ENCODE measurements at regions not wholly inside any gene's neighbourhood (a gene's known extent, or its start where the extent isn't known, plus 50 kb on each side); places are given as distances from the start of the nearest gene placed in this dataset.
"Not testable (repeated sequence)": the region's sequence is repeated elsewhere in the genome, so short reads cannot be mapped to it uniquely, and the experiment has no call there.

DNA sequence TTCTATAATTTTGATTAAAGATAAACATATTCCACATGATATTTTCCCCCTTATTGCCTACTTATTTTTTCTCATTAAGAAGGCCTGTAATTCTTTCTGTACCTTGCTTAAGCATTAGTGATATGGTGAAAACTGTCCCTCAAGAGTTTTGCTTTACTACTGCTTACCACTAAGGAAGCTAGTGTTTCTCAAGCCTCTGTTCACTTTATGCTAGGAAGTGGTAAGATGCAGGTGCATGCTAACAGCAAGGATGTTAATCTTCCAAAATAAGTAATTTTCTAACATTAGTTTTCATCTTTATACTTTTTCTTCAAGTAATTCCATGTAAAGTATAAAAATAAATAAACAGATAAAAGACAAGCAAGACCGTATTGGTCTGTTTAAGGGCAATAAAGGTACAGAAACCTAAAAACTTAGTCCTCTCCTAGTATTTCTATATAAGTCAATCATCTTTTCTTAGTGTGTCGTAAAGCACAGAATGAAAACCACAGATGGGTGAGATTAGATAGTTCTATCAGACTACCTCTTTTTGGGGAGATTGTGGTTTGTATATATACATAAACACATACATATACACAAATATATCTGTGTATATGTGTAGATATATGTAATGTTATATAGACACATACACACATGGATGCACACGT, 731.0 kb upstream of the CNTN5 start:
- no peak for DNase-seq (ENCODE audit: low read depth)
- TF ChIP-seq, protein P1, sequence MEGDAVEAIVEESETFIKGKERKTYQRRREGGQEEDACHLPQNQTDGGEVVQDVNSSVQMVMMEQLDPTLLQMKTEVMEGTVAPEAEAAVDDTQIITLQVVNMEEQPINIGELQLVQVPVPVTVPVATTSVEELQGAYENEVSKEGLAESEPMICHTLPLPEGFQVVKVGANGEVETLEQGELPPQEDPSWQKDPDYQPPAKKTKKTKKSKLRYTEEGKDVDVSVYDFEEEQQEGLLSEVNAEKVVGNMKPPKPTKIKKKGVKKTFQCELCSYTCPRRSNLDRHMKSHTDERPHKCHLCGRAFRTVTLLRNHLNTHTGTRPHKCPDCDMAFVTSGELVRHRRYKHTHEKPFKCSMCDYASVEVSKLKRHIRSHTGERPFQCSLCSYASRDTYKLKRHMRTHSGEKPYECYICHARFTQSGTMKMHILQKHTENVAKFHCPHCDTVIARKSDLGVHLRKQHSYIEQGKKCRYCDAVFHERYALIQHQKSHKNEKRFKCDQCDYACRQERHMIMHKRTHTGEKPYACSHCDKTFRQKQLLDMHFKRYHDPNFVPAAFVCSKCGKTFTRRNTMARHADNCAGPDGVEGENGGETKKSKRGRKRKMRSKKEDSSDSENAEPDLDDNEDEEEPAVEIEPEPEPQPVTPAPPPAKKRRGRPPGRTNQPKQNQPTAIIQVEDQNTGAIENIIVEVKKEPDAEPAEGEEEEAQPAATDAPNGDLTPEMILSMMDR (conservative IDR thresholded peaks at IDR 0.05; ENCODE audit: control insufficient read depth, insufficient read depth, low read depth, low read length): no peak
- H3K4me3 ChIP-seq (ENCODE audit: control insufficient read depth, low read depth, low read length): no peak overlapping the region

DNA sequence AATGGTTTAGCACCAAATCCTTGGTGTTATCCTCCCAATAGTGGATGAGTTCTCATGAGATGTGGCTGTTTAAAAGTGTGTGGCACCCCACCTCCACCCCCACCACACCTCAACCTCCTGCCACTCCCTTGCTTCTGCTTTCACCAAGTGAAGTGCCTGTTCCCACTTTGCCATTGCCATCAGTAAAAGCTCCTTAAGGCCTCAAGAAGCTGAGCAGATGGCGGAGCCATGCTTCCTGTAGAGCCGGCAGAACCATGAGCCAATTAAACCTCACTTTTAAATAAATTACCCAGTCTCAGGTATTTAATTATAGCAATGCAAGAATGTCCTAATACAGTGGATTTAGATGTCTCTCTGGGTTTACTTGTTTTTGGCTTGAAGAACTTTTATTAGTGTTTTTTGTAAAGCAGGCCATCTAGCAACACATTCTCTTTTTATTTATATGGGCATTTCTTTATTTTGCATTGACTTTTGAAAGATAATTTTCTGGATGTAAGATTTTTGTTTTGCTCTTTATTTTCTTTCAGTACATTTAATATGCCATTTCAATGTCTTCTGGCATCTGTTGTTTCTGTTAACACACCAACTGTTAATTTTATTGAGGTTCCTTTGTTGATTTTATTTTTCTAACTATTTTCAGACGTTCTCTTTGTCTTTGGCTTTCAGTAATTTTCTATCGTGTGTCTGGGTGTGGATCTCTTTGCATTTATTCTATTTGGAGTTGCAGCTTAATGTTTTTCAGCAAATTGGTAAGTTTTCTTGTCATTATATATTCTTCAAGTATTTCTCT, 724.5 kb upstream of the CNTN5 start:
- DNase-seq (ENCODE audit: low read depth): no peak
- TF ChIP-seq, protein P1 (conservative IDR thresholded peaks at IDR 0.05; ENCODE audit: control insufficient read depth, insufficient read depth, low read depth, low read length): no peak
- H3K4me3 ChIP-seq (ENCODE audit: control insufficient read depth, low read depth, low read length): no peak overlapping the region

DNA sequence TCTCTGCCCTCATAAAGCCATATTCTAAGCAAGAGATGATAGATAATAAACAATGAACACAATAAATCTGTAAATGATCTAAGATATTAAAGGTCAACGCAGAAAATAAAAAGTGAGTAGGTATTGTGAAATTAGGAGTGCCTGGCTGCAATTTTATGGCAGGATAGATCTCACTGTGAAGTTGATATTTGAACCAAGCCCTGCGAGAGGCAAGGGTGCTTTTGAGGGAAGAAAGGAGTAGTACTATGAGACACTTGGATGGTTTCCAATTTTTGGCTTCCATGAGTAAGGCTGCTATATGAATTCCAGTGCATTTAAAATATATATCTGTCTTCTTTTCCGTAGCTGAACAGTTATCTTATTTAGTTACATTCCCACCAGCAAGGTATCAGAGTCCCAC, 720.0 kb upstream of the CNTN5 start:
- no peak for DNase-seq (ENCODE audit: low read depth)
- no peak overlapping the region for H3K4me3 ChIP-seq (ENCODE audit: control insufficient read depth, low read depth, low read length)
- TF ChIP-seq, protein P1 (conservative IDR thresholded peaks at IDR 0.05; ENCODE audit: control insufficient read depth, insufficient read depth, low read depth, low read length): no peak

DNA sequence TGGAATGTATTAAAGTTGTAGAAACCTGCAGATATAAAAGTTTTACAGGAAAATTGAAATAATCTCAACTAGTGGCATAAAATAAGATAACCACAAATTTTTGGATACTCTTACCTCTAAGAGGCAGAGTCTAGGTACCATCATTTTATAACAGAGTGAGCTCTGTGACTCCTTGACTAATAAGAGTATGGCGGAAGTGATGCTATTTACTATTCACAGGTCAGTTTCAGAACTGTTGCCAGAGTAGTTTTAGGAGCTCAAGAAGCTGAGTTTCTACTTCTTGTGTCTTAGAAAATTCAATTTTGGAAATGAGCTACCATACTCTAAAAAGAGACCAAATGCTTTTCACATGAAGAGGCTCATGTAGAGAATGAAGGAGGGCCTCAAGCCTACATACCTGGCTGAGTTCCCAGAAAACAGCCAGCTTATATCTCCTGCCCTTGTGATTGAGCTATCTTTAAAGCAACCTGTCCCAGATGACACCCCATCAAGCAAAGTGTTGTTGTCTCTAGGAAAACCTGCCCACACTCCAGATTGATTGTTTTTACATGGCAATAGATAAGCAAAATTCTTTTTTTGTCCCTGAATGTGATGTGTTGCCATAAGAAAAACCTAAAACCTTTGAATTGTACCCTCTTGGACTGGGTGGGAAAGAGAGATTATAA, 712.8 kb upstream of the CNTN5 start:
- H3K4me3 ChIP-seq (ENCODE audit: control insufficient read depth, low read depth, low read length): no peak overlapping the region
- DNase-seq (ENCODE audit: low read depth): no peak
- TF ChIP-seq, protein P1 (conservative IDR thresholded peaks at IDR 0.05; ENCODE audit: control insufficient read depth, insufficient read depth, low read depth, low read length): no peak

DNA sequence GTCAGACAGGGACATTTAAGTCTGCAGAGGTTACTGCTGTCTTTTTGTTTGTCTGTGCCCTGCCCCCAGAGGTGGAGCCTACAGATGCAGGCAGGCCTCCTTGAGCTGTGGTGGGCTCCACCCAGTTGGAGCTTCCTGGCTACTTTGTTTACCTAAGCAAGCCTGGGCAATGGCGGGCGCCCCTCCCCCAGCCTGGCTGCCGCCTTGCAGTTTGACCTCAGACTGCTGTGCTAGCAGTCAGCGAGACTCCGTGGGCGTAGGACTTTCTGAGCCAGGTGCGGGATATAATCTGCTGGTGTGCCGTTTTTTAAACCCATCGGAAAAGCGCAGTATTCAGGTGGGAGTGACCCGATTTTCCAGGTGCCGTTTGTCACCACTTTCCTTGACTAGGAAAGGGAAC, 690.4 kb upstream of the CNTN5 start:
- not testable (repeated sequence) for H3K4me3 ChIP-seq (ENCODE audit: control insufficient read depth, low read depth, low read length)

DNA sequence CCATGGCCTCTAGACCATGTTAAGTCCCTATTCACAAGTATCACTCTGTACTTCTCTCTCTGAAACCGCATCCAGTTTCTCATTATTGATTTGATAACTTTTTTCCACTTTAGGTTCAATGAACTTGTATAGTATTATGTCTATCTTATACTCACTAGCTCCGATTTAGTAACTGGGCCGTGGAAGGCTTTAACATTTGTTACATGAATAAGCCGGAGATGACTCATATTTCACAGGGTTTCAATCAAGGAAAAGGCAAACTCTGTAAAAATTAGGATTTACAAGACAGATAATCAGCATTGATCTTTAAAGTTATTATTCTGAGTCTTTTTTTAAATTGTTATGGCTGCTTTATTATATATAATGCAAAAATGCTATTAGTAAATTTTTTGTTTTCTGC, 662.2 kb upstream of the CNTN5 start:
- H3K4me3 ChIP-seq (ENCODE audit: control insufficient read depth, low read depth, low read length): no peak overlapping the region
- peak; percentile 3 for DNase-seq (ENCODE audit: low read depth)
- TF ChIP-seq, protein P1 (conservative IDR thresholded peaks at IDR 0.05; ENCODE audit: control insufficient read depth, insufficient read depth, low read depth, low read length): no peak

More for the DNA sequence above, 690.4 kb upstream of the CNTN5 start:
- DNase-seq (ENCODE audit: low read depth): not testable (repeated sequence)

DNA sequence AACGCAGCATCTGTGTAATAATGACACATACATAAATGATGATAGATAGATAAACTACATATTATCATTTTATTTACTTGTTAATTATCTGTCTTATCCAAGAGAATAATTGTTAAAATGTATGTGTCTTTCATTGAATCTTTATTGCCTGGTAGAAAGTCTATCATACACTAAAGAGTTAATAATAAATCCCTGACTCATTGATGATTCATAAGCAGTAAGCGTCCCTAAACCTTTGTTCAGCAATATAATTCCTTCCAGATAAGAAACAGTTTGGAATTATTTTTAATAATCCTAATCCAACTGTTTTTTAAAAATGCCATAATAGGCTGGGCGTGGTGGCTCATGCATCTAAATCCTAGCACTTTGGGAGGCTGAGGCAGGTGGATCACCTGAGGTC, 655.6 kb upstream of the CNTN5 start:
- no peak overlapping the region for H3K4me3 ChIP-seq (ENCODE audit: control insufficient read depth, low read depth, low read length)
- TF ChIP-seq, protein P1 (conservative IDR thresholded peaks at IDR 0.05; ENCODE audit: control insufficient read depth, insufficient read depth, low read depth, low read length): no peak
- peak; percentile 26 for DNase-seq (ENCODE audit: low read depth)

Data from fibroblast of mammary gland (primary cell).